ENCODE measurements at regions not wholly inside any gene's neighbourhood (a gene's known extent, or its start where the extent isn't known, plus 50 kb on each side); places are given as distances from the start of the nearest gene placed in this dataset.

- TF ChIP-seq CTCF (IDR thresholded peaks at IDR 0.05): no peak
- TF ChIP-seq POLR2A (IDR thresholded peaks at IDR 0.05; ENCODE audit: low read depth): no peak
- TF ChIP-seq POLR2AphosphoS5 (IDR thresholded peaks at IDR 0.05): no peak
Measured at GRCh38 chr5:121008041-121008440, 543.9 kb downstream of the PRR16 start.
